HG03103 (cell line): ENCODE measurements at regions not wholly inside any gene's neighbourhood (a gene's known extent, or its start where the extent isn't known, plus 50 kb on each side); places are given as distances from the start of the nearest gene placed in this dataset.
"Not testable (repeated sequence)": the region's sequence is repeated elsewhere in the genome, so short reads cannot be mapped to it uniquely, and the experiment has no call there.

Experiments used
- ATAC-seq: cut with Tn5 transposase; IDR thresholded peaks from one replicate; pipeline ENCODE4 v1.9.1; 2021; ENCODE audit warnings: low read depth; ENCODE audit not compliant: unreplicated experiment

- ATAC-seq: no peak
These were observed 267.4 kb upstream of the ISX start for GRCh38 chr22:34798605-34799004.

- ATAC-seq: no peak
These were observed 265.5 kb upstream of the ISX start for GRCh38 chr22:34800260-34800980.

GRCh38 chr22:34801221-34801620 is 264.7 kb upstream of the ISX start:
- no peak for ATAC-seq

- no peak for ATAC-seq
These were observed 261.9 kb upstream of the ISX start for GRCh38 chr22:34804091-34804490.

GRCh38 chr22:34804604-34805003 is 261.4 kb upstream of the ISX start:
- ATAC-seq: no peak

- ATAC-seq: no peak
These were observed 260.2 kb upstream of the ISX start for GRCh38 chr22:34805771-34806170.

GRCh38 chr22:34808618-34809017 is 257.3 kb upstream of the ISX start:
- no peak for ATAC-seq

- no peak for ATAC-seq
These were observed 253.3 kb upstream of the ISX start for GRCh38 chr22:34812631-34813030.

- ATAC-seq: no peak
These were observed 251.5 kb upstream of the ISX start for GRCh38 chr22:34814260-34815025.

- no peak for ATAC-seq
These were observed 236.5 kb upstream of the ISX start for GRCh38 chr22:34829485-34829884.

GRCh38 chr22:34834059-34834458 is 231.9 kb upstream of the ISX start:
- no peak for ATAC-seq

GRCh38 chr22:34834541-34834940 is 231.4 kb upstream of the ISX start:
- not testable (repeated sequence) for ATAC-seq

GRCh38 chr22:34841331-34841771 is 224.6 kb upstream of the ISX start:
- ATAC-seq: no peak

GRCh38 chr22:34841911-34842310 is 224.0 kb upstream of the ISX start:
- no peak for ATAC-seq

- ATAC-seq: no peak
These were observed 223.3 kb upstream of the ISX start for GRCh38 chr22:34842630-34843029.

- ATAC-seq: not testable (repeated sequence)
These were observed 222.2 kb upstream of the ISX start for GRCh38 chr22:34843743-34844142.

- no peak for ATAC-seq
These were observed 220.6 kb upstream of the ISX start for GRCh38 chr22:34845391-34845790.

GRCh38 chr22:34847072-34847471 is 218.9 kb upstream of the ISX start:
- ATAC-seq: no peak

- no peak for ATAC-seq
These were observed 216.0 kb upstream of the ISX start for GRCh38 chr22:34849965-34850364.

- no peak for ATAC-seq
These were observed 213.9 kb upstream of the ISX start for GRCh38 chr22:34851918-34852662.

- no peak for ATAC-seq
These were observed 210.5 kb upstream of the ISX start for GRCh38 chr22:34855471-34855870.
